ENCODE measurements at regions not wholly inside any gene's neighbourhood (a gene's known extent, or its start where the extent isn't known, plus 50 kb on each side); places are given as distances from the start of the nearest gene placed in this dataset.

DNA sequence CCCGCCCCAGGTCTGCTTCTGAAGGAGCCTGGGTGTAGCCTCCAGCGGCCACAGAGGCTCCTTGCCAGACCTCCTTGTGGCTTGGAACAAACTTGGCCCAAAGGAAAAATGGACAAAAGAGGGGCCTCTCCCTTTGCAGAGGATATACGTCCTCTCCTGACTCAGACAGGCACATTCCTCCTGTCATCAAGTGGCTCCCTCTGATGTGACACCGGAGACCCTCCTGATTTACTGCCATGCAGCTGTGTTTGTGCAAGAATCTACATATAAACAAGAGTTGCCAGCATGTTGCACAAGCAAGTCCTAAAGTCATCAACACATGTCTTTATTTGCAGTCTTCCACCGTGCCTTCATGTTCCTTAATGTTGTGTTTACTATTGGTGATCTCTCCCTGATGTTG is 54.1 kb upstream of the F3 start:
- no peak for DNase-seq

DNA sequence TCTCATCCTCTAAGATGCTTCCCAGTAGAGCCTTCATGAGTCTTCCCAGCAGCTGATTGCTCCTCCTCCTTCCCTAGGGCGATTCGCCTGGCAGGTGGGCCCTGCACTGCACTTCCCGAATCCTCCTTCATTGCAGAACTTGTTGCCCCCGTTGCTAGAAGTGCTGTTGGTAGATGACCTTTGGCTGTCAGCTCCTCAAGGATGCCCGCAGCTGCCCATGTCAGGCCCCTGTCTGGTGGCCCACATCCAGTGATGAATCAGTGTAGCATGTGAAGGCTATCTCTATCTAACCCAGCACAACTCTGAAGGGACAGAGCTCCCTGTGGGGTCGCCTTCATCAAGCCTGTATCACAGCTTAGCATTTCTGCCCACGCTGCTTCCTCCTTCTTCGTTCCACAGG is 52.1 kb upstream of the F3 start:
- no peak for DNase-seq

DNA sequence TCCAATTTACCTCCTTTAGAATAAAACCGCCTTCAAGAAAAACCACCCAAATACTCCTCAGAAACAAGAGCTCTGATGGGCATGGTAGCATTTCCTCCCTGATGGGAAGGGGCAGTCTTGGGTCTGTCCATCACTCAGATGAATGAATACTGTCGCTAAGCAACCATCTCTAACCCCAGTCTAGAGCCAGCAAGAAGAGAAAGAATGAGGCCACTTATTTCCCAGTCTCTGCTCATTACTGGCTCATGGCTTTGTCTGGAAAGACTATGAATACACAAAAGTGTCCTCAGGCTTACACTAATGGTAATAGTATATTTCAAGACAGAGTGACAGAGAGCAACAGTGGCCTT is 51.0 kb upstream of the F3 start:
- no peak for DNase-seq

DNA sequence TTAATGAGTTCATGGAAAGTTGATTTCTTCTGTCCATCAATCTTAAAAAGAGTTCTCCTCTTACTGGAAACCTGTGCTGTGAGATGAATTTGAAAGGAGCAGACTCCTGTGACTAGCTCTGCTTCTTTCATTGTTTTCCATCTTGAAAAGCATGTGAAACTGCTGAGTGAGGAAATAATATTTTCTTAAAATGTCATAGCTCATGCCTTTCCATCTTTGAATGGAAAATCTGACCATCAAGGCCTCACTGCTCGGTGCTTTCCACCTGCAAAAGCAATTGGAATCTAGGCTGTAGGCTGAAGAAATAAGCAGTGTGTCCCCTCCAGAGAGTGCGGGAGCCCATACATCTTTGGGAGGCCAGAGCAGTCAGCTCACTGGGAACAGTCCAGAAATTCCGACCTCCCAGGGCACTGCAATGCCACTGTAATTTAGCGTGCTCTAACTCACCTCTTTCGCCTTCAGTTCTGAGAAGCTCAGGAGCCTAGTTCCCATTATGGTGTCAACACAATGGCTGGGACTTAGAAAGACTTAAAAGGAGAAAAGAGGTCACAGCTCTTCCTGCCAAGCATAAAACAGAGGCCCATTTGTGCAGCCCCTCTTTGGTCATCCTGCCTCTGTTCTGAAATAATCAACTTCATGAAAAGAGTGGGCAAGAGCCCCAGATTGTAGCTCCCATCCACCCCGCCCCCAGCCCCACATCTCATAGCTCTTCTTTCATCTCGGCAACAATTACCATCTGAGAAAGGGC is 50.4 kb upstream of the F3 start:
- DNase-seq = no peak

Measured in muscle of arm (tissue), 1 donor.